HG02642 (cell line): ENCODE measurements at regions not wholly inside any gene's neighbourhood (a gene's known extent, or its start where the extent isn't known, plus 50 kb on each side); places are given as distances from the start of the nearest gene placed in this dataset.
A peak's percentile ranks its signal among the peaks of the same experiment; 100 is the strongest.

Experiments used
- ATAC-seq: cut with Tn5 transposase; IDR thresholded peaks from one replicate; pipeline ENCODE4 v1.9.1; 2021; ENCODE audit warnings: mild to moderate bottlenecking; ENCODE audit not compliant: unreplicated experiment, poor library complexity

DNA sequence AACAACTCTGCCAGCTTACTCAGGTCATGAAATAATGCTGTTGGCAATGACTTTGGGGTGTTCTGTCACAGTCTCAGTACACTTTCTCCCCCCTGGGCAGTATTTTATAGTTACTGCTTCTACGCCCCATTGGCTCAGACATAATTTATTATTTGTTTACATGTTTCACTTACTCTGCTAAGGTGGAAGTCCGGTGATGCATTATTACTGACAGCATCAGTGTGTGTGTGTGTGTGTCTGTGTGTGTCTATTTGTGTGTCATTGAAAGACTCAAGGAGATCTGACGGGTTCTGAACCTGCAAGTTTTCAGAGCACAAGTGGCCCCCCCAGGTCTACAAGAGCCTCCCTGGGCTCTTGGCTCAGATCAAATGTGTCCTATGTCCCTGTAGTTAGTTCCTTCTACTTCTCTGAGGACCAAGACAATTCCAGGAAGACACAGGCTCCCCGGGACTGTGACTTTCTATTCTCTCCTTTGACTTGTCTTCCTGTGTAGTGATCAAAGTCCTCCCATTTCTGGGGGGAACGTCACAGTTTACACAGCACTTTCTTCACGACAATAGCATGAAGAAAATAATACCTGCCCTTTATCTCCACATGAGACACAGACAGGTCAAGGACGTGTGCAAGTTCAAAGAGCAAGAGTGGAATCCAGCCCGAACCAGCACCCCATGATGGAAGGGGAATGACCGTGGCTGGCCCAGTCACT lies 283.7 kb upstream of the GATB start:
- no peak for ATAC-seq

- ATAC-seq, result no peak
Observed at GRCh38 chr4:152041295-152041694, 280.5 kb upstream of the GATB start.

DNA sequence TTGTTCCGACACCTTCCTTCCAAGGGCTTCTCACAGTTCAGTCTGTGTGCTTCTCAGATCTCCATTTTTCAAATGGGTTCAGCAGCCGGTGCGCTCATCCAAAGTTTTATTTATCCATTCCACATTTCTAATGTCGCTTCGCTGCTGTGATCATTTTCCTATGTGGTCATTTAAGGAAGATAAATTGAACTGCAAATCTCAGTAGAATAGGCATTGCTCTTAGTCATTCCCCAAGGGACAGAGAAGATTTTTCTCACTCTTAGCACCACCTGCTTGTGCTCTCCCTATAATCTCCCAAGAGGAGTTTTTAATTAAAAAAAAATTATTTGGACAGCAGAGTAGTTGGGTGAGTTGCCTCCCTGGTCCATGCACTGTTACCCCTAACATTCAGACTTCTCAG lies 278.9 kb upstream of the GATB start:
- no peak for ATAC-seq

GRCh38 chr4:152039023-152039481 lies 278.2 kb upstream of the GATB start:
- ATAC-seq, result no peak

DNA sequence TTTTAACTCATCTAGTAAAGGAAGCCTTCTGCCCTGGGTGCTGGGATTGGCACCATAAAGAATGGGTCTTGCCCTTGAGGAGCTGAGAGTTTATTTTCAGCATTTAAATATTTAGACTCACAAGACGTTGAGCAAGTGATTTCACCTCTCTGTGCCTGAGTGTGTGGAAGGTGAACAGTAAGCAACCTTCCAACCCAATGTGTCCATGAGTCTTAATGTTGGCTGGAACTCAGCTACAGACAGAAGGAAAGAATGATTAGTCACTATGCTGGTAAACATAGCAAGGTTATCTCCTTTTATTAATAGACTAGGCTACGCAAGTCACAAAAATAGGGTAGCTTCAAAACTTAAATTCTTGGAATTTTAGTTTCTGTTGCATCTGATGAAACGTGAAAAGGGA lies 277.4 kb upstream of the GATB start:
- ATAC-seq, result no peak

DNA sequence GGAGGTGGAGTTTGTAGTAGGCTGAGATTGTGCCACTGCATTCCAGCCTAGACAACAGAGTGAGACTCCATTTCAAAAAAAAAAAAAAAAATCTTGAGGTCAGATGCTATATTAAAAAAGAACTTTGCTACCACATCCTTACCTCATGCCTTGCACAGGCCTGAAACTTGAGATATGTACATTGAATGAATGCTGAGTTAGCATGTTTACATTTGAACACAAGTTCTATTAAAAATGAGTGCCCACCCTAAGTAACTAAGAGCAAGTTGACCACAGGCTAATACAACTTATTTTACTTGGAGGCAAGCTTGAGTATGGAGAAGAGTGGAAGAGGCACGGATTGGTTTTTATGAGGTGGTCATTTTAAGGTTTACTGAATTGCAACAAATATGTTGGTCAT lies 276.6 kb upstream of the GATB start:
- no peak for ATAC-seq

- ATAC-seq, result no peak
Observed at GRCh38 chr4:152033621-152034020, 272.8 kb upstream of the GATB start.

DNA sequence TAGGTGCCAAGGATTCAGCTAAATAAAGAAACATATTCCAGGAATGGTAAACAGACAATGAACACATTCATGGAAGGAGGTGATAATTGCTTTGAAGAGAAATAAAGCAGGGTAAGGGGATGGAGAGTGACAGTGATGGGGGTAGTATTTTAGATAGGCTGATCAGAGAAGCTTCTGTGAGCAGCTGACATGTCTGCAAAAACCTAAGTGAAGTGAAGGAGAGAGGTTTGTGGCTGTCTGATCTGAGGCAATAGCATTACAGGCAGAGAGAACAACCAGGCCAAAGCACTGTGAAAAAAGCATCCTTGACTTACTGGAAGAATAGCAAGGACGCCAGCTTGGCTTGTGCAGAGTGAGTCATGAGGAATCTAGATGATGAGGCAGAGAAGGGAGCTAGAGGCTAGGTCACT lies 271.9 kb upstream of the GATB start:
- ATAC-seq, result no peak

DNA sequence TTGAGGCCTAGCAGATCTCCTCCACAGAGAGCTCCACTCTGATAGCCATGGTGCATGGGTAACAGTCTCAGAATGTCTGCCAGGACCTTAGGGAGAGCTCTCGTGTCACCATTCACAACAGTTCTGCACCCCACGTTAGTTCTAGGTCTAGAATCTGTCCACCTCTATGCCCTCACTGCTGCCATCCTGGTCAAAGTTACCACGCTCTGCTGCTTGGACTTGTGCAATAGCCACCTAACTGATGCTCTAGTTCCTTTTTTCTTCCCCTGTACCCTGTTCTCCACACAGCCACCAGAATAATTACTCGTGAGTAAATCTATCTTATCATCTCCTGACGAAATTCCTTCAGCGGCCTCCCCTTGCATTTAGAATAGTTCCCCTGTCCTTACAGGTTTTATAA lies 268.8 kb upstream of the GATB start:
- no peak for ATAC-seq

DNA sequence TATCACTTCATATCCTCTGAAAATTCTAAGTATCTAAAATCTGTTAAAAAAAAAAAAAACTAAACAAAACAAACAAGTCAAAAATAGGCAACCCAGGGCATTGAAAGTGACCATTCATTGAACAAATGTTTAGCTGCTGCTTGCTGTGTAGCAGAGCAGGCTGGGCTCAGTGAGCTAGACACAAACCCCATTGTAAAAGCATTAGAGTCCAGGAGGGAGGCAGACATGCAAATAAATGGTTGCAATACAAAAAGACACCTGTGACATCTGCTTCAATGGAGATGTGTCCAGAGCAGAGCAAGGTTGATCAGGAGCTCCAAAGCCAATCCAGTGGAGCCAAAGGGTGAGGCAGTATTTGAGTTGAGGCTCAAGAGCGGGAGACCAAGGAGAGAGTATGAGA lies 267.3 kb upstream of the GATB start:
- no peak for ATAC-seq

GRCh38 chr4:152024881-152025280 lies 264.1 kb upstream of the GATB start:
- ATAC-seq, result no peak

- ATAC-seq, result no peak
Observed at GRCh38 chr4:152023674-152024073, 262.9 kb upstream of the GATB start.

DNA sequence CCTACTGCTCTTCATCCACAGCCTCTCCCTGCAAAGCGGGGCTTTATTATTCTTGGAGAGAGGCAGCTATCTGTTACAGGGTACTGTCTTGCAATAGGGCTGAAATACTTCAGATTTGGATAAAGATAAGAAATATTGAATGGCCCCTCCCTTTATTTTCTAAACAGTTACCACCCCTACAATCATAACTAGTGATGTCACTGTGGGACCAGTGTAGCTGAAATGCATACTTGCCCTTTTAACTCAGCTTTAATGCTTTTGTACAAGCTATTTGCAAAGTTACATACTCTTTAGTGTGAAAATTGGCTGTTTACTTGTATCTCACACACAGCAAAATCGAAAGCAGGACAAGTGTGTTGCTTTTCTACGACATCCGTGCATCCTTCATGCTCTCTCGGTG lies 261.7 kb upstream of the GATB start:
- ATAC-seq, result no peak

- no peak for ATAC-seq
Observed at GRCh38 chr4:152021788-152022438, 261.1 kb upstream of the GATB start.

- ATAC-seq, result no peak
Observed at GRCh38 chr4:152020073-152020472, 259.3 kb upstream of the GATB start.

DNA sequence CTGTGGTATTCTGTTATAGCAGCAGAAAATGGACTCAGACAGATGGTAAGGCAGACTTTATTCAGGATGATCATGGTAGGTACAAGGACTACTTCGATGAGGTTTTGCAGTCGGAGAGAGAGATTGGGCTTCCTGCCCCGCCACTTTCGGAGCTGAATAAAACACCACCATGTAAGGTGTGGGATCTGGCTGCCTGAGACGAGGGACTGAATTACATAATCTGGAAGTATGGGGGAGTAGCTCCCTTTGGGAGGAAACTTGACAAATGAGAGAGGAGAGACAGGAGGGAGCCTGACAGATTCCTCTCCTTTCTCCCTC lies 255.5 kb upstream of the GATB start:
- ATAC-seq, result no peak

GRCh38 chr4:152015597-152016302 lies 254.9 kb upstream of the GATB start:
- no peak for ATAC-seq

GRCh38 chr4:152014280-152014679 lies 253.5 kb upstream of the GATB start:
- peak; percentile 91 for ATAC-seq

GRCh38 chr4:152011469-152011868 lies 250.7 kb upstream of the GATB start:
- no peak for ATAC-seq

- ATAC-seq, result no peak
Observed at GRCh38 chr4:152010710-152011079, 249.9 kb upstream of the GATB start.

- no peak for ATAC-seq
Observed at GRCh38 chr4:152009983-152010709, 249.3 kb upstream of the GATB start.
